Esophagus squamous epithelium (tissue), 4 donors: ENCODE measurements at regions not wholly inside any gene's neighbourhood (a gene's known extent, or its start where the extent isn't known, plus 50 kb on each side); places are given as distances from the start of the nearest gene placed in this dataset.

Experiments used
- CTCF ChIP-seq, 6 experiments: fragments of 450-650 bp in 4 of 6; fragments of 200-600 bp in 2 of 6; sonication (generic) in 2 of 6; IDR thresholded peaks; one replicate each; pipeline ENCODE4 v1.5.1; 2016 to 2019; ENCODE audit warnings: antibody characterized with exemption in 6 of 6, mild to moderate bottlenecking in 4 of 6, moderate library complexity in 4 of 6
- POLR2A ChIP-seq, 4 donors: fragments of 450-650 bp; IDR thresholded peaks; one replicate each; pipeline ENCODE4 v1.6.1; 2017; ENCODE audit warnings: antibody characterized with exemption in 4 of 4, mild to moderate bottlenecking in 4 of 4, moderate library complexity in 3 of 4

GRCh38 chr2:133936601-133937000 is 317.3 kb upstream of the MGAT5 start:
- TF ChIP-seq CTCF (IDR thresholded peaks at IDR 0.05) (no peak), POLR2A (IDR thresholded peaks at IDR 0.05) (no peak)
